ENCODE measurements at regions not wholly inside any gene's neighbourhood (a gene's known extent, or its start where the extent isn't known, plus 50 kb on each side); places are given as distances from the start of the nearest gene placed in this dataset.

DNA sequence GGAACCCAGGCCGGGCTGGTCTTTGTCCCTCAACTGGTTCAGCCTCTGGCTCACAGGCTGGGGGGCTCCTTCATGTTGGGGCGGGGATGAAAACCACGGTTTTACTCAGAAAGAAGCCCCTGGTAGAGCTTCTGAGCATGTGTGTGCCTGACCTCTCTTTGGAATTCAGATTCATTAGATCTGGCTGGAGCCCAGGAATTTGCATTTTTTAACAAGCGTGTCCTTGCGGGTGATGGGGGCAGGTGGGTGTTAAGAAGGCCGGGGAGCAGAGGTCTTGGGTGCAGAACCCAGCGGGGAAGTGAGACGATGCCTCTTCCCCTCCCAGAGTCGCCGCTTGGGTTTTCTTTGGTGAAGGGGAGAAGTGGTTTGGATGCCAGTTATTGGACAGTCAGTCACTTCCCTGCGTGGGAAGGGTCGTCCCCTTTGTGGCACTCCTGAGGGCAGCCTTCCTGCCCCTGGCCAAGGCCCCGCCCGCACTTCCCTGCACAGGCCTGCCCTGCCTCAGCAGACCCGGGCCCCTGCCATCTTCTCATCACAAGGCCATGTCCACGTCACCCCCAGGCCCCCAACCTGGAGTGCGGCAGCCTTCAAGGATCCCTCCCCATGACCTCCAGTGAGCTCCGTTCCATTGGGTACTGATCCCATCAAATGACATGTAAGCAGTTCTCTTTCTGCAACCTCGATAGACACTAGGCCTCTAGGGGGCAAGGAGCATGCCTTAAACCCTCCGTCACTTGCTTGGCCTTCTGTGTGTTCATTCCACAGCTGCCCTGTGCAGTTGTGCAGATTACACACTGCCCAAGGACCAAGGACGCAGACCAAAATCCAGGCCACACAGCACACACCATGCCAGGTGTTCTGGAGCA is 177.7 kb upstream of the CIBAR2 start:
- TF ChIP-seq, protein P1, sequence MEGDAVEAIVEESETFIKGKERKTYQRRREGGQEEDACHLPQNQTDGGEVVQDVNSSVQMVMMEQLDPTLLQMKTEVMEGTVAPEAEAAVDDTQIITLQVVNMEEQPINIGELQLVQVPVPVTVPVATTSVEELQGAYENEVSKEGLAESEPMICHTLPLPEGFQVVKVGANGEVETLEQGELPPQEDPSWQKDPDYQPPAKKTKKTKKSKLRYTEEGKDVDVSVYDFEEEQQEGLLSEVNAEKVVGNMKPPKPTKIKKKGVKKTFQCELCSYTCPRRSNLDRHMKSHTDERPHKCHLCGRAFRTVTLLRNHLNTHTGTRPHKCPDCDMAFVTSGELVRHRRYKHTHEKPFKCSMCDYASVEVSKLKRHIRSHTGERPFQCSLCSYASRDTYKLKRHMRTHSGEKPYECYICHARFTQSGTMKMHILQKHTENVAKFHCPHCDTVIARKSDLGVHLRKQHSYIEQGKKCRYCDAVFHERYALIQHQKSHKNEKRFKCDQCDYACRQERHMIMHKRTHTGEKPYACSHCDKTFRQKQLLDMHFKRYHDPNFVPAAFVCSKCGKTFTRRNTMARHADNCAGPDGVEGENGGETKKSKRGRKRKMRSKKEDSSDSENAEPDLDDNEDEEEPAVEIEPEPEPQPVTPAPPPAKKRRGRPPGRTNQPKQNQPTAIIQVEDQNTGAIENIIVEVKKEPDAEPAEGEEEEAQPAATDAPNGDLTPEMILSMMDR (conservative IDR thresholded peaks at IDR 0.05; ENCODE audit: low read length): no peak
- no peak for TF ChIP-seq EZH2phosphoT487 (IDR thresholded peaks at IDR 0.05; ENCODE audit: borderline replicate concordance)

All from Loucy (cell line).